HepG2 (cell line): ENCODE measurements at regions not wholly inside any gene's neighbourhood (a gene's known extent, or its start where the extent isn't known, plus 50 kb on each side); places are given as distances from the start of the nearest gene placed in this dataset.

Experiments
- ATAC-seq: fragments of 200-7000 bp; cut with Tn5 transposase; 3 replicates; pipeline ENCODE4 v1.9.1; 2020; ENCODE audit warnings: mild to moderate bottlenecking, moderate library complexity
- BruUV-seq: library from RNA; stranded (reverse); fragments of 400-500 nt; replicated peaks from 2 replicates; lab custom pipeline; 2021; lab: Mats Ljungman, UMichigan
- CTCF ChIA-PET: fragments of 300-600 bp; formaldehyde crosslinking; extraction: SDS; loops from one replicate; lab custom pipeline; 2021; ENCODE audit warnings: low total read pairs, inconsistent platforms, low intra/inter-chr PET ratio; lab: Yijun Ruan, JAX
- POLR2A ChIA-PET: fragments of 350-600 bp; sonication (Branson Sonifier 250); formaldehyde crosslinking; loops from one replicate; lab custom pipeline; 2020; ENCODE audit warnings: antibody characterized with exemption, inconsistent platforms; lab: Yijun Ruan, JAX
- DNase-seq: peaks from one replicate; pipeline ENCODE4 v3.0.0-alpha.2; 2015; ENCODE audit warnings: low spot score
- FAIRE-seq: peaks from 3 replicates; lab custom pipeline; 2011; peaks lifted over from hg19 to GRCh38; lab: Jason Lieb, UNC
- H2AFZ ChIP-seq: one replicate; pipeline ENCODE4 v1.6.1; 2011; ENCODE audit warnings: low read length, inconsistent platforms
- H3K27ac ChIP-seq: fragments of 300-600 bp; 3 replicates; pipeline ENCODE4 v1.8.0; 2011; ENCODE audit warnings: mixed run types, mild to moderate bottlenecking, mixed read lengths, low read length, inconsistent platforms; ENCODE audit not compliant: insufficient read depth; ENCODE audit errors: extremely low read length
- H3K27me3 ChIP-seq, 2 experiments: fragments of 200-600 bp in 1 of 2; 2 replicates in 1 of 2; 3 replicates in 1 of 2; pipeline versions ENCODE4 v1.6.0 to v1.8.0; 2011; ENCODE audit warnings: low read length in 2 of 2, mild to moderate bottlenecking in 2 of 2, moderate library complexity in 2 of 2, inconsistent platforms in 1 of 2; ENCODE audit not compliant: insufficient read depth in 2 of 2, control insufficient read depth in 1 of 2
- H3K36me3 ChIP-seq, 2 experiments: fragments of 200-600 bp in 1 of 2; replicated peaks in 1 of 2; 2 replicates in 1 of 2; 3 replicates in 1 of 2; pipeline versions ENCODE4 v1.5.1 to v1.8.0; 2011; ENCODE audit warnings: low read length in 2 of 2, inconsistent platforms in 1 of 2; ENCODE audit not compliant: insufficient read depth in 2 of 2, control insufficient read depth in 1 of 2
- H3K4me1 ChIP-seq: 2 replicates; pipeline ENCODE4 v1.5.1; 2012; ENCODE audit warnings: low read length, inconsistent platforms; ENCODE audit not compliant: insufficient read depth
- H3K4me2 ChIP-seq: 2 replicates; pipeline ENCODE4 v1.6.0; 2011; ENCODE audit warnings: low read depth, low read length, inconsistent platforms
- H3K4me3 ChIP-seq, 3 experiments: fragments of 200-600 bp in 1 of 3; sonication (generic), shearing (Covaris generic) in 1 of 3; replicated peaks in 1 of 3; 2 replicates each; pipeline ENCODE4 v1.5.1; 2011 to 2016; ENCODE audit warnings: low read length in 3 of 3, inconsistent platforms in 2 of 3, low read depth in 2 of 3, mild to moderate bottlenecking in 2 of 3, control low read depth in 1 of 3, mixed read lengths in 1 of 3; ENCODE audit not compliant: insufficient read depth in 1 of 3
- H3K79me2 ChIP-seq: one replicate; pipeline ENCODE4 v1.6.1; 2011; ENCODE audit warnings: low read length, inconsistent platforms; ENCODE audit not compliant: insufficient read depth
- H3K9ac ChIP-seq: 2 replicates; pipeline ENCODE4 v1.6.0; 2011; ENCODE audit warnings: mild to moderate bottlenecking, low read depth, low read length, inconsistent platforms; ENCODE audit not compliant: insufficient read depth
- H3K9me3 ChIP-seq: 2 replicates; pipeline ENCODE4 v1.5.1; 2012; ENCODE audit warnings: mild to moderate bottlenecking, low read length
- H4K20me1 ChIP-seq: 2 replicates; pipeline ENCODE4 v1.6.0; 2011; ENCODE audit warnings: inconsistent platforms, mild to moderate bottlenecking, low read length, moderate library complexity; ENCODE audit not compliant: insufficient read depth
- HIC2 ChIP-seq: sonication (generic); formaldehyde crosslinking; IDR thresholded peaks from 2 replicates; pipeline ENCODE4 v1.9.0; 2022; ENCODE audit warnings: low read depth, missing genetic modification reagents
- HNF4G ChIP-seq, 2 experiments: sonication (generic) in 1 of 2; formaldehyde crosslinking in 1 of 2; IDR thresholded peaks; 2 replicates each; pipeline versions ENCODE4 v1.4.0 to v1.6.1; 2011 to 2020; ENCODE audit warnings: borderline replicate concordance in 2 of 2, low read depth in 2 of 2, mild to moderate bottlenecking in 2 of 2, low read length in 1 of 2, missing genetic modification reagents in 1 of 2, moderate library complexity in 1 of 2
- MLLT10 ChIP-seq: sonication (generic); formaldehyde crosslinking; IDR thresholded peaks from 2 replicates; pipeline ENCODE4 v1.4.0; 2020; ENCODE audit warnings: missing genetic modification reagents
- TEAD3 ChIP-seq: optimal IDR thresholded peaks from 2 replicates; pipeline ENCODE3; 2016; ENCODE audit warnings: borderline replicate concordance
- ZNF276 ChIP-seq: sonication (generic); formaldehyde crosslinking; IDR thresholded peaks from 2 replicates; pipeline ENCODE4 v1.4.0; 2020; ENCODE audit warnings: mild to moderate bottlenecking, low read depth, missing genetic modification reagents
- ZNF652 ChIP-seq: IDR thresholded peaks from 2 replicates; pipeline ENCODE4 v1.6.1; 2016; ENCODE audit warnings: low read depth, borderline replicate concordance
- ZNF780A ChIP-seq: sonication (generic); formaldehyde crosslinking; IDR thresholded peaks from 2 replicates; pipeline ENCODE4 v1.8.0; 2022; ENCODE audit warnings: mild to moderate bottlenecking, missing genetic modification reagents, moderate library complexity
- ZNF850 ChIP-seq: sonication (generic); formaldehyde crosslinking; conservative IDR thresholded peaks from 2 replicates; pipeline ENCODE4 v1.9.0; 2021; ENCODE audit warnings: mild to moderate bottlenecking, missing genetic modification reagents
- WGBS: methylation state at CpG from one replicate; pipeline ENCODE4 v1.1.6; 2017; ENCODE audit warnings: low lambda C conversion rate; 5-methylcytosine and 5-hydroxymethylcytosine counted together
- in situ Hi-C: cut with HindIII; loops from 2 replicates; pipeline ENCODE4 v1.10.0; 2017; ENCODE audit warnings: low pct_unique_long_range_greater_than_20kb; ENCODE audit not compliant: extremely low pct_ligation_motif_present
- intact Hi-C: fragments of 100-400 bp; cut with micrococcal nuclease; formaldehyde crosslinking; loops from one replicate; pipeline ENCODE4 v1.10.0; 2022; ENCODE audit not compliant: unreplicated experiment
- TF ChIP-seq, protein P1 (sequence below): sonication (generic); IDR thresholded peaks from 2 replicates; pipeline ENCODE4 v1.6.1; 2016; ENCODE audit warnings: low read depth, borderline replicate concordance
- TF ChIP-seq, protein P2 (sequence below): fragments of 450-650 bp; IDR thresholded peaks from 2 replicates; pipeline ENCODE4 v1.6.1; 2017
- TF ChIP-seq, protein P3 (sequence below): sonication (generic); formaldehyde crosslinking; IDR thresholded peaks from 2 replicates; pipeline ENCODE4 v1.4.0; 2020; ENCODE audit warnings: missing genetic modification reagents, borderline replicate concordance

DNA sequence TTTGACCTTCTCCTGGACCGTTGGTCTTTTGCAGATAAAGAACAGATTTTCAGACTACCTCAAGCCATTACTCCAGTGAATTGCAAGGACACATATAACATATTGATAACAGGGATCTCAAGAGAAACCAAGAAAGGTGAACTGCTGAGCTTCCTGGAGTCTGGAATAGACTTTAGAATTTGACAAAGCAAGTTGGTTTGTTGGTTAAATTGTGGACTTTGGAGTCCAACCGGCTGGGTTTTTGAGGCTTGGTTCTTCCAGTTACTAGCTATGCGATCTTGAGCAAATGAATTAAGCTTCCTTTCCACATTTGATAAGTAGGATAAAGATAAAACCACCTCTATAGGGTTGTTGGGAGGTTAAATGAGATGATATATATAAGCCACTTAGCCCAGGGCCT, 233.1 kb downstream of the SHQ1 start (continued):
- TF ChIP-seq HNF4G (IDR thresholded peaks at IDR 0.05; ENCODE audit: borderline replicate concordance, low read depth, low read length) (peak; percentile 31; the same call in 1 of the 2 replicates), HNF4G (CRISPR knock-in tag; IDR thresholded peaks at IDR 0.05; ENCODE audit: borderline replicate concordance, low read depth) (no peak), MLLT10 (CRISPR knock-in tag) (no peak), ZNF652 (CRISPR knock-in tag) (no peak), ZNF850 (CRISPR knock-in tag) (no peak)
- TF ChIP-seq, protein P1, sequence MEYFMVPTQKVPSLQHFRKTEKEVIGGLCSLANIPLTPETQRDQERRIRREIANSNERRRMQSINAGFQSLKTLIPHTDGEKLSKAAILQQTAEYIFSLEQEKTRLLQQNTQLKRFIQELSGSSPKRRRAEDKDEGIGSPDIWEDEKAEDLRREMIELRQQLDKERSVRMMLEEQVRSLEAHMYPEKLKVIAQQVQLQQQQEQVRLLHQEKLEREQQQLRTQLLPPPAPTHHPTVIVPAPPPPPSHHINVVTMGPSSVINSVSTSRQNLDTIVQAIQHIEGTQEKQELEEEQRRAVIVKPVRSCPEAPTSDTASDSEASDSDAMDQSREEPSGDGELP = no peak
- TF ChIP-seq, all 625 proteins: peak for 4

GRCh38 chr3:72614394-72615074, 233.7 kb downstream of the SHQ1 start:
- H3K27ac ChIP-seq = no peak overlapping the region
- H3K4me2 ChIP-seq = no peak overlapping the region
- H3K27me3 ChIP-seq = no peaks in the 10 kb centered on the region
- in situ Hi-C loops = no loop called here
- H3K9me3 ChIP-seq = no peaks in the 10 kb centered on the region
- no peak overlapping the region for H3K9ac ChIP-seq
- peaks cover 50% of the 10 kb centered on the region for H3K4me1 ChIP-seq
- no peak overlapping the region for H3K4me3 ChIP-seq
- intact Hi-C loops = no loop called here
- ATAC-seq = no peak
- CTCF ChIA-PET = no interaction called here
- no peak overlapping the region for H2AFZ ChIP-seq
- WGBS = 94% methylated on average over 2 of the region's 5 CpGs
- no peak for DNase-seq
- no peaks in the 10 kb centered on the region for H4K20me1 ChIP-seq
- no TSS peak for BruUV-seq
- no peaks in the 10 kb centered on the region for H3K79me2 ChIP-seq
- POLR2A ChIA-PET = interaction anchor here (0.9 to 1.2 kb wide), 3 partner anchors 12 to 44 kb away, joined by 3 to 4 read pairs (median 3); no protein-coding TSS in a partner anchor
- H3K36me3 ChIP-seq = no peaks in the 10 kb centered on the region
- TF ChIP-seq, protein P2, sequence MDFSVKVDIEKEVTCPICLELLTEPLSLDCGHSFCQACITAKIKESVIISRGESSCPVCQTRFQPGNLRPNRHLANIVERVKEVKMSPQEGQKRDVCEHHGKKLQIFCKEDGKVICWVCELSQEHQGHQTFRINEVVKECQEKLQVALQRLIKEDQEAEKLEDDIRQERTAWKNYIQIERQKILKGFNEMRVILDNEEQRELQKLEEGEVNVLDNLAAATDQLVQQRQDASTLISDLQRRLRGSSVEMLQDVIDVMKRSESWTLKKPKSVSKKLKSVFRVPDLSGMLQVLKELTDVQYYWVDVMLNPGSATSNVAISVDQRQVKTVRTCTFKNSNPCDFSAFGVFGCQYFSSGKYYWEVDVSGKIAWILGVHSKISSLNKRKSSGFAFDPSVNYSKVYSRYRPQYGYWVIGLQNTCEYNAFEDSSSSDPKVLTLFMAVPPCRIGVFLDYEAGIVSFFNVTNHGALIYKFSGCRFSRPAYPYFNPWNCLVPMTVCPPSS = no peak
- no peak for TF ChIP-seq ZNF780A
- no peak for TF ChIP-seq TEAD3 (CRISPR knock-in tag)
- TF ChIP-seq, protein P3, sequence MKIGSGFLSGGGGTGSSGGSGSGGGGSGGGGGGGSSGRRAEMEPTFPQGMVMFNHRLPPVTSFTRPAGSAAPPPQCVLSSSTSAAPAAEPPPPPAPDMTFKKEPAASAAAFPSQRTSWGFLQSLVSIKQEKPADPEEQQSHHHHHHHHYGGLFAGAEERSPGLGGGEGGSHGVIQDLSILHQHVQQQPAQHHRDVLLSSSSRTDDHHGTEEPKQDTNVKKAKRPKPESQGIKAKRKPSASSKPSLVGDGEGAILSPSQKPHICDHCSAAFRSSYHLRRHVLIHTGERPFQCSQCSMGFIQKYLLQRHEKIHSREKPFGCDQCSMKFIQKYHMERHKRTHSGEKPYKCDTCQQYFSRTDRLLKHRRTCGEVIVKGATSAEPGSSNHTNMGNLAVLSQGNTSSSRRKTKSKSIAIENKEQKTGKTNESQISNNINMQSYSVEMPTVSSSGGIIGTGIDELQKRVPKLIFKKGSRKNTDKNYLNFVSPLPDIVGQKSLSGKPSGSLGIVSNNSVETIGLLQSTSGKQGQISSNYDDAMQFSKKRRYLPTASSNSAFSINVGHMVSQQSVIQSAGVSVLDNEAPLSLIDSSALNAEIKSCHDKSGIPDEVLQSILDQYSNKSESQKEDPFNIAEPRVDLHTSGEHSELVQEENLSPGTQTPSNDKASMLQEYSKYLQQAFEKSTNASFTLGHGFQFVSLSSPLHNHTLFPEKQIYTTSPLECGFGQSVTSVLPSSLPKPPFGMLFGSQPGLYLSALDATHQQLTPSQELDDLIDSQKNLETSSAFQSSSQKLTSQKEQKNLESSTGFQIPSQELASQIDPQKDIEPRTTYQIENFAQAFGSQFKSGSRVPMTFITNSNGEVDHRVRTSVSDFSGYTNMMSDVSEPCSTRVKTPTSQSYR (CRISPR knock-in tag) = peak; percentile 29; the same call in 1 of the 2 replicates
- no peak for TF ChIP-seq ZNF276 (CRISPR knock-in tag)
- TF ChIP-seq HIC2 (CRISPR knock-in tag) = no peak
- FAIRE-seq = no peak
